PC-9 (cell line): ENCODE measurements at regions not wholly inside any gene's neighbourhood (a gene's known extent, or its start where the extent isn't known, plus 50 kb on each side); places are given as distances from the start of the nearest gene placed in this dataset.
A peak's percentile ranks its signal among the peaks of the same experiment; 100 is the strongest.
"Not testable (repeated sequence)": the region's sequence is repeated elsewhere in the genome, so short reads cannot be mapped to it uniquely, and the experiment has no call there.

Experiments
- BruUV-seq: library from RNA; stranded (reverse); fragments of 400-500 nt; replicated peaks from 2 replicates; lab custom pipeline; 2021; lab: Mats Ljungman, UMichigan
- CTCF ChIA-PET: fragments of 300-600 bp; sonication (Branson Sonifier 250); formaldehyde crosslinking; loops from one replicate; lab custom pipeline; 2022; ENCODE audit warnings: antibody characterized with exemption; lab: Charles Lee
- POLR2A ChIA-PET: fragments of 300-600 bp; sonication (Branson Sonifier 250); formaldehyde crosslinking; loops from one replicate; lab custom pipeline; 2022; ENCODE audit warnings: antibody characterized with exemption; ENCODE audit not compliant: unreplicated experiment; lab: Charles Lee
- DNase-seq, 2 experiments: peaks; one replicate each; pipeline versions ENCODE4 v3.0.0 to v3.0.0-alpha.2; 2015 to 2022; ENCODE audit warnings: mixed read lengths in 1 of 2
- H2AFZ ChIP-seq: fragments of 200-600 bp; sonication (generic); 2 replicates; pipeline ENCODE4 v1.8.1; 2017; ENCODE audit warnings: antibody characterized with exemption
- H3F3A ChIP-seq: fragments of 200-600 bp; sonication (generic); 2 replicates; pipeline ENCODE4 v1.8.1; 2017; ENCODE audit warnings: antibody characterized with exemption, mild to moderate bottlenecking, low read depth; ENCODE audit not compliant: insufficient read depth
- H3K27ac ChIP-seq: fragments of 200-600 bp; sonication (generic); 2 replicates; pipeline ENCODE4 v1.6.1; 2016; ENCODE audit warnings: mixed run types
- H3K27me3 ChIP-seq: fragments of 200-600 bp; sonication (generic); 2 replicates; pipeline ENCODE4 v1.6.1; 2016; ENCODE audit warnings: low read depth, mixed run types; ENCODE audit not compliant: insufficient read depth
- H3K36me3 ChIP-seq: fragments of 200-600 bp; sonication (generic); 2 replicates; pipeline ENCODE4 v1.6.1; 2016; ENCODE audit warnings: low read depth, mixed run types
- H3K4me1 ChIP-seq: fragments of 200-600 bp; sonication (generic); replicated peaks from 2 replicates; pipeline ENCODE4 v1.6.1; 2016; ENCODE audit warnings: mixed run types; ENCODE audit not compliant: insufficient read depth
- H3K4me2 ChIP-seq: fragments of 200-600 bp; sonication (generic); 2 replicates; pipeline ENCODE4 v1.6.1; 2017; ENCODE audit warnings: mixed run types
- H3K4me3 ChIP-seq: fragments of 200-600 bp; sonication (generic); 2 replicates; pipeline ENCODE4 v1.6.1; 2016; ENCODE audit warnings: mixed run types
- H3K79me2 ChIP-seq: fragments of 200-600 bp; sonication (generic); 2 replicates; pipeline ENCODE4 v1.6.1; 2017; ENCODE audit warnings: low read depth, mixed run types
- H3K9me2 ChIP-seq: fragments of 200-600 bp; sonication (generic); 2 replicates; pipeline ENCODE4 v1.8.1; 2017; ENCODE audit warnings: mild to moderate bottlenecking; ENCODE audit not compliant: insufficient read depth
- H3K9me3 ChIP-seq: fragments of 200-600 bp; sonication (generic); 2 replicates; pipeline ENCODE4 v1.8.1; 2016; ENCODE audit warnings: low read depth; ENCODE audit not compliant: insufficient read depth
- H4K20me1 ChIP-seq: fragments of 200-600 bp; sonication (generic); 2 replicates; pipeline ENCODE4 v1.8.1; 2017; ENCODE audit not compliant: insufficient read depth
- CTCF ChIP-seq: fragments of 200-600 bp; sonication (generic); conservative IDR thresholded peaks from 2 replicates; pipeline ENCODE4 v1.6.1; 2017; ENCODE audit warnings: mixed run types, antibody characterized with exemption, mild to moderate bottlenecking, moderate library complexity
- EZH2 ChIP-seq: fragments of 200-600 bp; sonication (generic); IDR thresholded peaks from 2 replicates; pipeline ENCODE4 v1.8.0; 2017; ENCODE audit warnings: antibody characterized with exemption, low read depth
- intact Hi-C: fragments of 100-400 bp; cut with micrococcal nuclease; formaldehyde crosslinking; loops from one replicate; pipeline ENCODE4 v1.10.0; 2022; ENCODE audit not compliant: unreplicated experiment

- DNase-seq, result peak in 1 of 2 experiments; percentile 46
- H3K27ac ChIP-seq, result no peak overlapping the region
- no peaks in the 10 kb centered on the region for H3K4me1 ChIP-seq
- BruUV-seq, result no TSS peak
- intact Hi-C loops, result loop anchor here (5.0 kb wide), 2 partner anchors 638 to 878 kb away; no protein-coding TSS in a partner anchor
- H3K36me3 ChIP-seq, result no peaks in the 10 kb centered on the region
- 0 out of 2 replicates have a peak, but pooled peaks cover 3% of the 10 kb centered on the region for H3K9me2 ChIP-seq
- ChIA-PET CTCF (interaction anchor here (0.6 kb wide), 1 partner anchor 72 kb away, joined by 4 read pairs; no protein-coding TSS in a partner anchor), POLR2A (interaction anchor here (0.5 to 0.9 kb wide), 2 partner anchors 18 to 57 kb away, joined by 3 to 4 read pairs; no protein-coding TSS in a partner anchor)
- no peak overlapping the region for H3K4me2 ChIP-seq
- H3K9me3 ChIP-seq, result no peaks in the 10 kb centered on the region
- H3F3A ChIP-seq, result no peaks in the 10 kb centered on the region
- H2AFZ ChIP-seq, result no peak overlapping the region
- no peaks in the 10 kb centered on the region for H4K20me1 ChIP-seq
- no peaks in the 10 kb centered on the region for H3K79me2 ChIP-seq
- no peak overlapping the region for H3K4me3 ChIP-seq
- H3K27me3 ChIP-seq, result no peaks in the 10 kb centered on the region
- TF ChIP-seq CTCF, result peak; percentile 80
- no peak for TF ChIP-seq EZH2
Measured at GRCh38 chr18:1663879-1664705, 759.4 kb downstream of the ADCYAP1 start.

- intact Hi-C loops, result no loop called here
- H3K79me2 ChIP-seq, result no peaks in the 10 kb centered on the region
- no peaks in the 10 kb centered on the region for H4K20me1 ChIP-seq
- POLR2A ChIA-PET, result no interaction called here
- no peak overlapping the region for H3K27ac ChIP-seq
- CTCF ChIA-PET, result no interaction called here
- BruUV-seq, result no TSS peak
- no peak overlapping the region for H3K4me3 ChIP-seq
- DNase-seq, result no peak
- H3K4me2 ChIP-seq, result no peak overlapping the region
- no peaks in the 10 kb centered on the region for H3K27me3 ChIP-seq
- no peaks in the 10 kb centered on the region for H3K36me3 ChIP-seq
- H3F3A ChIP-seq, result no peaks in the 10 kb centered on the region
- no peak overlapping the region for H2AFZ ChIP-seq
- TF ChIP-seq CTCF (no peak), EZH2 (no peak)
- H3K9me3 ChIP-seq, result no peaks in the 10 kb centered on the region
- H3K4me1 ChIP-seq, result no peaks in the 10 kb centered on the region
- 0 out of 2 replicates have a peak, but pooled peaks cover 3% of the 10 kb centered on the region for H3K9me2 ChIP-seq
Measured at GRCh38 chr18:1665079-1665478, 760.4 kb downstream of the ADCYAP1 start.

GRCh38 chr18:1668279-1668678, 763.6 kb downstream of the ADCYAP1 start:
- BruUV-seq, result no TSS peak
- H3K27me3 ChIP-seq, result no peaks in the 10 kb centered on the region
- no peak overlapping the region for H3K27ac ChIP-seq
- H4K20me1 ChIP-seq, result no peaks in the 10 kb centered on the region
- ChIA-PET POLR2A (no interaction called here), CTCF (no interaction called here)
- H3K4me3 ChIP-seq, result no peak overlapping the region
- intact Hi-C loops, result no loop called here
- H3K4me2 ChIP-seq, result no peak overlapping the region
- H3K9me3 ChIP-seq, result no peaks in the 10 kb centered on the region
- no peaks in the 10 kb centered on the region for H3K4me1 ChIP-seq
- TF ChIP-seq EZH2, result no peak
- no peak for TF ChIP-seq CTCF
- H3K79me2 ChIP-seq, result no peaks in the 10 kb centered on the region
- no peak overlapping the region for H2AFZ ChIP-seq
- H3K9me2 ChIP-seq, result 0 out of 2 replicates have a peak, but pooled peaks cover 12% of the 10 kb centered on the region
- H3K36me3 ChIP-seq, result no peaks in the 10 kb centered on the region
- H3F3A ChIP-seq, result no peaks in the 10 kb centered on the region
- no peak for DNase-seq

- H3K4me2 ChIP-seq, DNase-seq, H3K27ac ChIP-seq, H4K20me1 ChIP-seq, H3K9me2 ChIP-seq, H3F3A ChIP-seq, POLR2A ChIA-PET, CTCF ChIA-PET, H2AFZ ChIP-seq, H3K27me3 ChIP-seq, H3K9me3 ChIP-seq, BruUV-seq, H3K79me2 ChIP-seq, H3K4me1 ChIP-seq, H3K4me3 ChIP-seq, intact Hi-C loops, H3K36me3 ChIP-seq: not testable (repeated sequence)
Measured at GRCh38 chr18:1671710-1672109, 767.0 kb downstream of the ADCYAP1 start.
